IMR-90 (cell line): ENCODE measurements at regions not wholly inside any gene's neighbourhood (a gene's known extent, or its start where the extent isn't known, plus 50 kb on each side); places are given as distances from the start of the nearest gene placed in this dataset.
"Not testable (repeated sequence)": the region's sequence is repeated elsewhere in the genome, so short reads cannot be mapped to it uniquely, and the experiment has no call there.

ENCODE experiments used
- ATAC-seq: fragments of 200-7000 bp; cut with Tn5 transposase; 2 replicates; pipeline ENCODE4 v1.9.1; 2020; ENCODE audit warnings: low read depth, mild to moderate bottlenecking, moderate library complexity
- BruUV-seq: library from RNA; stranded (reverse); fragments of 400-500 nt; replicated peaks from 2 replicates; lab custom pipeline; 2021; lab: Mats Ljungman, UMichigan
- CTCF ChIA-PET: fragments of 300-600 bp; formaldehyde crosslinking; extraction: SDS; loops from one replicate; lab custom pipeline; 2021; ENCODE audit warnings: antibody characterized with exemption; lab: Yijun Ruan, JAX
- POLR2A ChIA-PET: fragments of 300-600 bp; sonication (Branson Sonifier 250); formaldehyde crosslinking; loops from one replicate; lab custom pipeline; 2022; ENCODE audit warnings: antibody characterized with exemption; ENCODE audit not compliant: unreplicated experiment; lab: Charles Lee
- DNase-seq: peaks from one replicate; pipeline ENCODE4 v3.0.0; 2013
- H2AFZ ChIP-seq: replicated peaks from 2 replicates; pipeline ENCODE3; 2013; ENCODE audit warnings: low read length, mild to moderate bottlenecking; ENCODE audit not compliant: poor library complexity
- H2AK5ac ChIP-seq: 2 replicates; pipeline ENCODE4 v1.6.1; 2013; ENCODE audit warnings: low read depth, low read length, inconsistent platforms
- H2AK9ac ChIP-seq: replicated peaks from 2 replicates; pipeline ENCODE3; 2013; ENCODE audit warnings: mild to moderate bottlenecking, low read depth, low read length, moderate library complexity; ENCODE audit not compliant: poor library complexity
- H2BK120ac ChIP-seq: 2 replicates; pipeline ENCODE4 v1.6.1; 2013; ENCODE audit warnings: low read depth, low read length, inconsistent platforms
- H2BK15ac ChIP-seq: 3 replicates; pipeline ENCODE4 v1.6.1; 2013; ENCODE audit warnings: low read depth, low read length, inconsistent platforms
- H2BK20ac ChIP-seq: 2 replicates; pipeline ENCODE4 v1.6.1; 2013; ENCODE audit warnings: low read depth, mild to moderate bottlenecking, inconsistent platforms, low read length, moderate library complexity
- H2BK5ac ChIP-seq: 2 replicates; pipeline ENCODE4 v1.6.1; 2013; ENCODE audit warnings: mild to moderate bottlenecking, low read depth, low read length, inconsistent platforms; ENCODE audit not compliant: poor library complexity, severe bottlenecking
- H3K14ac ChIP-seq: replicated peaks from 2 replicates; pipeline ENCODE4 v1.6.1; 2013; ENCODE audit warnings: low read depth, low read length, inconsistent platforms
- H3K18ac ChIP-seq: 2 replicates; pipeline ENCODE4 v1.6.1; 2013; ENCODE audit warnings: low read depth, low read length, control low read depth
- H3K23ac ChIP-seq: 2 replicates; pipeline ENCODE4 v1.6.1; 2013; ENCODE audit warnings: low read depth, low read length, inconsistent platforms
- H3K27ac ChIP-seq: 2 replicates; pipeline ENCODE4 v1.5.1; 2013; ENCODE audit warnings: mild to moderate bottlenecking, control low read depth, low read length; ENCODE audit not compliant: insufficient read depth
- H3K27me3 ChIP-seq: 2 replicates; pipeline ENCODE4 v1.6.1; 2013; ENCODE audit warnings: low read length; ENCODE audit not compliant: control insufficient read depth, insufficient read depth
- H3K36me3 ChIP-seq: 2 replicates; pipeline ENCODE4 v1.6.1; 2013; ENCODE audit warnings: low read length, mixed read lengths; ENCODE audit not compliant: control insufficient read depth, insufficient read depth
- H3K4ac ChIP-seq: 2 replicates; pipeline ENCODE4 v1.6.1; 2013; ENCODE audit warnings: low read depth, low read length, inconsistent platforms
- H3K4me1 ChIP-seq: 2 replicates; pipeline ENCODE4 v1.6.1; 2013; ENCODE audit warnings: low read length, mixed read lengths; ENCODE audit not compliant: control insufficient read depth, insufficient read depth
- H3K4me2 ChIP-seq: 2 replicates; pipeline ENCODE4 v1.6.1; 2013; ENCODE audit warnings: low read depth, mild to moderate bottlenecking, control low read depth, low read length, moderate library complexity
- H3K4me3 ChIP-seq: 2 replicates; pipeline ENCODE4 v1.5.1; 2013; ENCODE audit warnings: low read depth, mild to moderate bottlenecking, control low read depth, low read length, moderate library complexity; ENCODE audit not compliant: insufficient read depth
- H3K56ac ChIP-seq: 2 replicates; pipeline ENCODE4 v1.6.1; 2013; ENCODE audit warnings: low read length, inconsistent platforms; ENCODE audit not compliant: insufficient read depth; ENCODE audit errors: extremely low read depth
- H3K79me1 ChIP-seq, 2 experiments: 2 replicates each; pipeline ENCODE4 v1.6.1; 2013; ENCODE audit warnings: low read length in 2 of 2, inconsistent platforms in 1 of 2, low read depth in 1 of 2
- H3K9ac ChIP-seq: 2 replicates; pipeline ENCODE4 v1.6.1; 2013; ENCODE audit warnings: low read depth, low read length, control low read depth
- H3K9me1 ChIP-seq: 2 replicates; pipeline ENCODE4 v1.6.1; 2013; ENCODE audit warnings: low read length, inconsistent platforms; ENCODE audit not compliant: insufficient read depth
- H3K9me3 ChIP-seq: 2 replicates; pipeline ENCODE4 v1.6.1; 2013; ENCODE audit warnings: low read length; ENCODE audit not compliant: control insufficient read depth, insufficient read depth
- H4K20me1 ChIP-seq: 2 replicates; pipeline ENCODE4 v1.6.1; 2013; ENCODE audit warnings: low read length, inconsistent platforms; ENCODE audit not compliant: insufficient read depth
- H4K5ac ChIP-seq: 2 replicates; pipeline ENCODE4 v1.6.1; 2013; ENCODE audit warnings: mild to moderate bottlenecking, low read depth, low read length, control low read depth
- H4K8ac ChIP-seq, 2 experiments: 2 replicates each; pipeline ENCODE4 v1.6.1; 2013; ENCODE audit warnings: low read depth in 2 of 2, low read length in 2 of 2, control low read depth in 1 of 2, inconsistent platforms in 1 of 2
- H4K91ac ChIP-seq: 2 replicates; pipeline ENCODE4 v1.6.1; 2013; ENCODE audit warnings: low read depth, low read length, inconsistent platforms; ENCODE audit not compliant: insufficient read depth
- WGBS, 2 experiments: methylation state at CpG; one replicate each; pipeline versions ENCODE4 v1.1.5 to v1.1.7; 2013; ENCODE audit warnings: missing lambda C conversion rate in 2 of 2; ENCODE audit not compliant: insufficient read length in 1 of 2; ENCODE audit errors: extremely low coverage in 2 of 2; 5-methylcytosine and 5-hydroxymethylcytosine counted together
- dilution Hi-C: fragments of 300-500 bp; cut with HindIII; formaldehyde crosslinking; loops from one replicate; pipeline ENCODE4 v1.14.3; 2018; ENCODE audit warnings: low sequenced_read_pairs; ENCODE audit not compliant: unreplicated experiment
- in situ Hi-C: fragments of 300-500 bp; cut with MboI; formaldehyde crosslinking; loops from 3 replicates; pipeline ENCODE4 v1.14.3; 2019; ENCODE audit warnings: low sequenced_read_pairs, inconsistent platforms, mixed read lengths
- intact Hi-C: fragments of 100-400 bp; cut with micrococcal nuclease; formaldehyde crosslinking; loops from 2 replicates; pipeline ENCODE4 v1.10.0; 2022

GRCh38 chr20:25935230-25935629, 238.6 kb upstream of the ZNF337 start:
- POLR2A ChIA-PET, CTCF ChIA-PET, H3K27me3 ChIP-seq, ATAC-seq, H4K20me1 ChIP-seq, H3K9me3 ChIP-seq, in situ Hi-C loops, DNase-seq, H3K4me3 ChIP-seq, H2BK120ac ChIP-seq, H4K8ac ChIP-seq, H2AK5ac ChIP-seq, H2AK9ac ChIP-seq, H3K4me1 ChIP-seq, H3K14ac ChIP-seq, H2BK20ac ChIP-seq, H4K5ac ChIP-seq, H3K9me1 ChIP-seq, H3K36me3 ChIP-seq, H3K79me1 ChIP-seq, H3K56ac ChIP-seq, H3K23ac ChIP-seq, H3K27ac ChIP-seq, H3K4me2 ChIP-seq, H2BK5ac ChIP-seq, H3K9ac ChIP-seq, H3K4ac ChIP-seq, H4K91ac ChIP-seq, dilution Hi-C loops, H3K18ac ChIP-seq, BruUV-seq, H2AFZ ChIP-seq, intact Hi-C loops, H2BK15ac ChIP-seq: not testable (repeated sequence)
- no CpG with 5 or more reads among the region's 2 CpGs for whole genome bisulfite sequencing, 2 experiments

GRCh38 chr20:25932806-25933205, 236.2 kb upstream of the ZNF337 start:
- H3K79me1 ChIP-seq, H3K14ac ChIP-seq, H3K9me1 ChIP-seq, H3K4ac ChIP-seq, H4K5ac ChIP-seq, H2AK5ac ChIP-seq, H3K9me3 ChIP-seq, POLR2A ChIA-PET, H4K20me1 ChIP-seq, DNase-seq, H3K27me3 ChIP-seq, H4K91ac ChIP-seq, H2AFZ ChIP-seq, H3K56ac ChIP-seq, H3K23ac ChIP-seq, H3K4me3 ChIP-seq, H4K8ac ChIP-seq, CTCF ChIA-PET, BruUV-seq, dilution Hi-C loops, H2BK20ac ChIP-seq, H2BK15ac ChIP-seq, intact Hi-C loops, H3K27ac ChIP-seq, H3K36me3 ChIP-seq, in situ Hi-C loops, H2BK5ac ChIP-seq, H3K4me2 ChIP-seq, H2AK9ac ChIP-seq, H3K9ac ChIP-seq, H3K18ac ChIP-seq, H2BK120ac ChIP-seq, H3K4me1 ChIP-seq, ATAC-seq: not testable (repeated sequence)
- WGBS, 2 experiments, result no CpG with 5 or more reads among the region's 5 CpGs
